ENCODE measurements at regions not wholly inside any gene's neighbourhood (a gene's known extent, or its start where the extent isn't known, plus 50 kb on each side); places are given as distances from the start of the nearest gene placed in this dataset.

- TF ChIP-seq CTCF (IDR thresholded peaks at IDR 0.05) = no peak
- no peak for TF ChIP-seq POLR2A (IDR thresholded peaks at IDR 0.05)
Measured at GRCh38 chr11:121794671-121795141, 321.3 kb downstream of the BLID start.

All from thyroid gland (tissue), 4 donors.